ENCODE measurements at regions not wholly inside any gene's neighbourhood (a gene's known extent, or its start where the extent isn't known, plus 50 kb on each side); places are given as distances from the start of the nearest gene placed in this dataset.

GRCh38 chr5:102153003-102153759 is 142.9 kb downstream of the SLCO4C1 start:
- TF ChIP-seq ZNF354B (CRISPR knock-in tag; IDR thresholded peaks at IDR 0.05) (no peak), TSHZ1 (CRISPR knock-in tag; IDR thresholded peaks at IDR 0.05) (no peak), MAFF (IDR thresholded peaks at IDR 0.05; ENCODE audit: low read length) (no peak), YY1 (IDR thresholded peaks at IDR 0.05; ENCODE audit: borderline replicate concordance in 1 of 3, control insufficient read depth in 1 of 3, extremely low read depth in 1 of 3, insufficient read depth in 3 of 3, insufficient read length in 1 of 3, insufficient replicate concordance in 2 of 3, low read depth in 1 of 3, low read length in 2 of 3) (no peak), ZNF263 (CRISPR knock-in tag; IDR thresholded peaks at IDR 0.05; ENCODE audit: borderline replicate concordance) (no peak), ZC3H4 (CRISPR knock-in tag; IDR thresholded peaks at IDR 0.05; ENCODE audit: borderline replicate concordance) (no peak), THAP7 (CRISPR knock-in tag; IDR thresholded peaks at IDR 0.05) (no peak), ZFP1 (CRISPR knock-in tag; IDR thresholded peaks at IDR 0.05) (no peak), ATF6 (CRISPR knock-in tag; IDR thresholded peaks at IDR 0.05) (no peak), ARHGAP35 (IDR thresholded peaks at IDR 0.05; ENCODE audit: partially characterized antibody) (no peak), POLR2A (conservative IDR thresholded peaks at IDR 0.05) (no peak), NR3C1 (CRISPR knock-in tag; IDR thresholded peaks at IDR 0.05) (no peak), ZBTB33 (CRISPR knock-in tag; IDR thresholded peaks at IDR 0.05) (no peak), FOXA1 (IDR thresholded peaks at IDR 0.05; ENCODE audit: borderline replicate concordance) (no peak)

All from K562 (cell line).